ENCODE measurements at regions not wholly inside any gene's neighbourhood (a gene's known extent, or its start where the extent isn't known, plus 50 kb on each side); places are given as distances from the start of the nearest gene placed in this dataset.

DNA sequence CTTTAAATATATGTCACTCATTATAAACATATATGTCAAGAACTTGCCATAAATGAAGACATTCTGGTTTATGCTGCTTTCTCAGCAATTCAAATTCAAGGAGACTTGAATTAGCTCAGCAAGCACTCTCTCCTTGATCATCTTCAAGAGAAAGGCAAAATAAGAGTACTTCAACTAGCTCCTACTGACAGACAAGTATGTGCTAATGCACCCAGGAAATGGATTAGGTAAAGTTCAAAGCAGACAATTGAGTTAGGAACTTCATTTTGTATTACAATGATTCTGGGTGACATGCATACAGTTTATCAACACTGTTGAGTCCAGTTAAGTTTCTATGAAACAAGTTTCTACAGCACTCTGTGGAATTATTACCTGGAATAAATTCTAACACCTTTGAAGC is 455.9 kb upstream of the USP15 start:
- TF ChIP-seq POLR2AphosphoS5 (IDR thresholded peaks at IDR 0.05; ENCODE audit: low read depth, low read length) (no peak), POLR2A (IDR thresholded peaks at IDR 0.05; ENCODE audit: low read depth, low read length) (no peak)
